ENCODE measurements at regions not wholly inside any gene's neighbourhood (a gene's known extent, or its start where the extent isn't known, plus 50 kb on each side); places are given as distances from the start of the nearest gene placed in this dataset.

DNA sequence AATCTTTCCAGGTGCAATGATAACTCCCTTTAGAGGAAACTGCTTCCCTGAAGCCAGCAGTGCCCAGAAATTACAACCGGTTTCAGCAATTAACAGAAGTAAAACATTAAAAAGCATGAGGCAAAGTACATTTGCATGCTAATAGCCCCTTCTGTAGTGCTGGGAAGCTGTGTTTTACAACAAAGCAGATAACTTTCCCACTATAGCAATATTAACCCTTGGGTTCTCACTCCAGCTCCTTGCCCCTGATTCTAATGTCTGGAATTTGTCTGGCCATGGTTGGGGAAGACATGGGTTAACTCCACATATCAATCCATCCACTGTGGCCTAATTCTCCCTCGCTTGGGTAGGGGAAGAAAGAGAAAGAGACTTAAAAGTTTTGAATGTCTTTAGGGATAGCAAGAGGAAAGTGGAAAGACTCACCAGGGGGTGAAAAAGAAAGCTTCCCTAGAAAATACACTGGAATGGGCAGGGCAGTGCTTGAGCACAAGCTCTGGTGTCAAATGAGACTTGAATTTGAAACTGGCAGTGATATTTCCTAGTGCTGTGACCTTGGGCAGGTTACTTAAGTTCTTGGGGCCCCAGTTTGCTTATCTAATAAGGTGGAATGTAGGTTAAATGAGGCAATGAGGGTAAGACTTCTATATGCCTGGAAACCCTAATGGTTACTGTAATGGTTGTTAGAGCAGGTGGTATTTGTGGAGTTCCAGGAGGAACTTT, 102.0 kb downstream of the SOX9 start:
- H3K27ac Mint-ChIP-seq: no peak overlapping the region
- H3K9me3 Mint-ChIP-seq: peaks cover 6 to 26% (median 13%) of the 10 kb centered on the region in 6 donors
- peaks cover 0 to 4% (median 3%) of the 10 kb centered on the region in 3 donors for H3K36me3 Mint-ChIP-seq

GRCh38 chr17:72223866-72224291, 103.1 kb downstream of the SOX9 start:
- no peak for DNase-seq
- Mint-ChIP-seq H3K9me3 (peaks cover 5 to 19% (median 8%) of the 10 kb centered on the region in 6 donors), H3K4me1 (no peaks in the 10 kb centered on the region), H3K36me3 (peaks cover 0 to 3% (median 2%) of the 10 kb centered on the region in 3 donors), H3K4me3 (no peak overlapping the region), H3K27me3 (ENCODE audit: low read depth in 3 of 3) (peaks cover 9 to 14% (median 14%) of the 10 kb centered on the region in 3 donors), H3K27ac (no peak overlapping the region)

More for the DNA sequence above, 102.0 kb downstream of the SOX9 start:
- DNase-seq: no peak
- H3K4me1 Mint-ChIP-seq: no peaks in the 10 kb centered on the region
- H3K4me3 Mint-ChIP-seq: no peak overlapping the region
- peaks cover 14 to 16% (median 15%) of the 10 kb centered on the region in 3 donors for H3K27me3 Mint-ChIP-seq (ENCODE audit: low read depth in 3 of 3)

DNA sequence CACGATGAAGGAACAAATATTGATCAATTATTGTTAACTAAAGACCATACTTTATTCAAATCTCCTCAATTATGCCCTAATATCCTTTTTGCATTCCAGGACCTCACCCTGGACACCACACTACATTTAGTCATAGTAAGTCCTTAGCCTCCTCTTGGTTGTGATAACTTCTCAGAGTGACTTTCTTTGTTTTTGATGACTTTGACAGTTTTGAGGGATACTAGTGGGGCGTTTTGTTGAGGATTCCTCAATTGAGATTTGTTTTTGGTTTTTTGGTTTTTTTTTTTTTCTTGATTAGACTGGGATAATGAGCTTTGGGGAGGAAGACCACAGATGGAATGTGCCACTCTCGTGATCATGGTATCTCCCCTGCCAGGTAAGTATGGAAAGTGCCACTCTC, 105.5 kb downstream of the SOX9 start:
- H3K27me3 Mint-ChIP-seq (ENCODE audit: low read depth in 3 of 3): peaks cover 0 to 7% (median 2%) of the 10 kb centered on the region in 3 donors
- DNase-seq: no peak
- no peak overlapping the region for H3K4me3 Mint-ChIP-seq
- peaks cover 0 to 5% (median 3%) of the 10 kb centered on the region in 6 donors for H3K9me3 Mint-ChIP-seq
- H3K36me3 Mint-ChIP-seq: no peaks in the 10 kb centered on the region
- H3K27ac Mint-ChIP-seq: no peak overlapping the region
- H3K4me1 Mint-ChIP-seq: no peaks in the 10 kb centered on the region

DNA sequence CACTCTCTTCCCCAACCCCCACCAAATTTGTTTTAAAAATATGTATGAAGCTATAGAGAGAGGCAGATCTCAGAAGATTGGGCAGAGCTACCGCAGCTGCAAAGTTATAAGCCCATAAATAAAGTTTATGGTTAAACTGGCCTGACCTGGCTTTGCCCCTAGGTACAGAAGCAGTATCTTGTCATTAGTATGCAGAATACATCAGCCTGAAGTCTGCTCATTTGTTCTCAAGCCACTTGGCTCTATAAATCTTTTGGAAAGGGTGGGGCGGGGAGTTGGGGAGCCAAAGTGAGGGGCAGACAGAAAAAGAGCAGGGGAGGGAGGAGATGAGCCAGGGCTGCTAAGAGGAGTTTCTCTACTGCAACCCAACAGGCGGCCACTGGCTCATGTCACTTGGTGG, 113.2 kb downstream of the SOX9 start:
- Mint-ChIP-seq H3K36me3 (peaks cover 0 to 3% (median 0%) of the 10 kb centered on the region in 3 donors), H3K27ac (no peak overlapping the region), H3K27me3 (ENCODE audit: low read depth in 3 of 3) (peaks cover 0 to 5% (median 5%) of the 10 kb centered on the region in 3 donors), H3K9me3 (peaks cover 0 to 7% (median 2%) of the 10 kb centered on the region in 6 donors), H3K4me1 (no peaks in the 10 kb centered on the region), H3K4me3 (no peak overlapping the region)
- no peak for DNase-seq

GRCh38 chr17:72234985-72235384, 114.2 kb downstream of the SOX9 start:
- peaks cover 0 to 3% (median 0%) of the 10 kb centered on the region in 3 donors for H3K36me3 Mint-ChIP-seq
- H3K4me3 Mint-ChIP-seq: no peak overlapping the region
- peaks cover 0 to 9% (median 4%) of the 10 kb centered on the region in 6 donors for H3K9me3 Mint-ChIP-seq
- no peak overlapping the region for H3K27ac Mint-ChIP-seq
- H3K4me1 Mint-ChIP-seq: no peaks in the 10 kb centered on the region
- no peak for DNase-seq
- peaks cover 0 to 5% (median 5%) of the 10 kb centered on the region in 3 donors for H3K27me3 Mint-ChIP-seq (ENCODE audit: low read depth in 3 of 3)

DNA sequence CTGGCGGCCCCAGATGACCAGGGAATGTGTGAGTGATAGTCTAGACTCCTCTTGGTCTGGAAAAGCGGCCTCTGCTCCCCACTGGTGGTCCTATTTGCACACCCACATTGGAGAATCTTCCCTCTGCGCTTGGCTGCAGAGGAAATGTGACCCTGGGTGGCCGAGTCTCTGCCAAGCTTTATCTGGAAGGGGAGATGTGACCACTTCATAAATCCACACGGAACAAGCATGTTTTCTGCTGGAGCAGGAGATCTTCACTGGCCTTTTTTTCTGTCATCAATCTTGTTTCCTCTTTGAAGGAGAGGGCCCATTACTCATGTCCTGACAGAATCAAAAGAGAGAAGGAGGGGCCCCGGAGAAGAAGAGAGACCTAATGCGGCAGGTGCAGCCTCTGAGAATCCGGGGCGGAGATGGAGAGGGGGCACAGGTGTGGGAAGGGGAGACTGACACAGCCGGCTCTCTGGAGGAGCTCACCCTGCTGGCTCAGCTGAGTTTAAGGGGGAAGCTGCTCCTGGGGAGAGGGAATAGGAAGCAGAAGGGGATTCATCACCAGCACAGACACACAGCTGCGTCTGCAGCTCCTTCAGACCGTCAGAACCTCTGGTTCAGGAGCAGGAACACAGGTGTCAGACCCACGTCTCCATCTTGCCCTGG, 116.3 kb downstream of the SOX9 start:
- Mint-ChIP-seq H3K27me3 (ENCODE audit: low read depth in 3 of 3) (peaks cover 0 to 7% (median 5%) of the 10 kb centered on the region in 3 donors), H3K4me1 (no peaks in the 10 kb centered on the region), H3K36me3 (peaks cover 0 to 3% (median 0%) of the 10 kb centered on the region in 3 donors), H3K9me3 (peaks cover 3 to 11% (median 5%) of the 10 kb centered on the region in 6 donors), H3K4me3 (no peak overlapping the region), H3K27ac (no peak overlapping the region)
- DNase-seq: no peak

- Mint-ChIP-seq H3K9me3 (peaks cover 3 to 19% (median 9%) of the 10 kb centered on the region in 6 donors), H3K27ac (no peak overlapping the region), H3K4me1 (no peaks in the 10 kb centered on the region), H3K27me3 (ENCODE audit: low read depth in 3 of 3) (peaks cover 0 to 7% (median 3%) of the 10 kb centered on the region in 3 donors), H3K4me3 (no peak overlapping the region), H3K36me3 (peaks cover 0 to 3% (median 0%) of the 10 kb centered on the region in 3 donors)
- DNase-seq: no peak
Observed at GRCh38 chr17:72238157-72238673, 117.4 kb downstream of the SOX9 start.

GRCh38 chr17:72239548-72239947, 118.7 kb downstream of the SOX9 start:
- Mint-ChIP-seq H3K4me3 (no peak overlapping the region), H3K36me3 (no peaks in the 10 kb centered on the region), H3K27ac (no peak overlapping the region), H3K9me3 (peaks cover 3 to 22% (median 9%) of the 10 kb centered on the region in 6 donors), H3K27me3 (ENCODE audit: low read depth in 3 of 3) (peaks cover 0 to 7% (median 3%) of the 10 kb centered on the region in 3 donors), H3K4me1 (no peaks in the 10 kb centered on the region)
- no peak for DNase-seq

DNA sequence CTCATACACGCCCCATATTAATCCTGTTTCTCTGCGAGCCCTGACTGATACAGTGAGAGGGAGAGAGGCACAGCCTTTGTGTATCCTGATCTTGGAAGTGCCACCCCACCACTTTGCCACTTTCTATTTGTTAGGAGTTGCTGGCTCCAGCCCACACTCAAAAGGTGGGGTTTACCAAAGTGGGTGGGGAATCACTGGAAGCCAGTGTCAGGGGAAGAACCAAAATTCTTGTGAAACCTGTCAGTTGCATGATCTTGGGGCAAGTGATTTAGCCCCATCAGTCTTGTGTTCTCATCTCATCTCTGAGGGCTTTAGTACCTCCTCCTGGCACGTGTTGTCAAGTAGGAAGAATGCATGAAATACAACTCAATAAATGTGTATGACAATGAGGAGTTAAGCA, 119.5 kb downstream of the SOX9 start:
- Mint-ChIP-seq H3K4me3 (no peak overlapping the region), H3K27ac (no peak overlapping the region), H3K27me3 (ENCODE audit: low read depth in 3 of 3) (peaks cover 0 to 7% (median 0%) of the 10 kb centered on the region in 3 donors), H3K9me3 (peaks cover 3 to 25% (median 9%) of the 10 kb centered on the region in 6 donors), H3K36me3 (no peaks in the 10 kb centered on the region), H3K4me1 (no peaks in the 10 kb centered on the region)
- no peak for DNase-seq

DNA sequence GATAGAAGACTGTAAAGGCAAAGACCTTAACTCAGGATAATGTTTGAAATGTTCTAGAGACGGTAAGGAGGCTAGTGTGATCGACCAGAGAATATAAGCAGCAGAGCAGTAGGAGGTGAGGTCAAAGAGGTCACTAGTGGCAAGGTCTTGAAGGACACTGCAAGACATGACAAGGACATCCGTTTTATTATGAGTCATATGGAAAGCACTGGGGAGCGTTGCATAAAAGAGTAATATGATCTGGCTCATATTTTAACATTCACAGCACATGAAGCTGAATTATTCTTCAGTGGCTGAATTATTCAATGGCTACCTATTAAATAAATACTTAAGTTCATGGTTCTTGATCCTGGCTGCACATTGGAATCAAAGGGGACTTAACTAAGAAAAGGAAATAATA, 123.7 kb downstream of the SOX9 start:
- no peaks in the 10 kb centered on the region for H3K4me1 Mint-ChIP-seq
- no peak overlapping the region for H3K4me3 Mint-ChIP-seq
- H3K27ac Mint-ChIP-seq: no peak overlapping the region
- H3K9me3 Mint-ChIP-seq: peaks cover 0 to 30% (median 9%) of the 10 kb centered on the region in 6 donors
- peaks cover 0 to 5% (median 0%) of the 10 kb centered on the region in 3 donors for H3K27me3 Mint-ChIP-seq (ENCODE audit: low read depth in 3 of 3)
- no peak for DNase-seq
- H3K36me3 Mint-ChIP-seq: no peaks in the 10 kb centered on the region

DNA sequence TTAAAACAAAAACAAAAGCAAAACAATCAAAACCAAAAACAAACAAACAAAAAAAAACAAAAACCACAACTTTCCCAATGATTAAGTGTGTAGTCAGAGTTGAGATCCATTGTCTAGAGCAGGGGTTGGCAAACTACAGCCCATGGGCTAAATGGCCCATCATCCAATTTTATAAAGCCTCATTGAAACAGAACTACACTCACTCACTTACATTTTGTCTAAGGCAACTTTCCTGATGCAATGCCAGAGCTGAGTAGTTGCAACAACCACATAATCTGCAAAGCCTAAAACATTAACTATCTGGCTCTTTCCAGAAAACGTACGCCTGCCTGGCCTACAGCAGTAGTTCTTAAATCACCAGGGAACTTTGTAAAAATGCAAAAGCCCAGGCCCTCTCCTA, 124.1 kb downstream of the SOX9 start:
- Mint-ChIP-seq H3K36me3 (no peaks in the 10 kb centered on the region), H3K4me1 (no peaks in the 10 kb centered on the region), H3K27ac (no peak overlapping the region), H3K4me3 (no peak overlapping the region), H3K9me3 (peaks cover 0 to 26% (median 7%) of the 10 kb centered on the region in 6 donors), H3K27me3 (ENCODE audit: low read depth in 3 of 3) (peaks cover 0 to 5% (median 0%) of the 10 kb centered on the region in 3 donors)
- DNase-seq: no peak

DNA sequence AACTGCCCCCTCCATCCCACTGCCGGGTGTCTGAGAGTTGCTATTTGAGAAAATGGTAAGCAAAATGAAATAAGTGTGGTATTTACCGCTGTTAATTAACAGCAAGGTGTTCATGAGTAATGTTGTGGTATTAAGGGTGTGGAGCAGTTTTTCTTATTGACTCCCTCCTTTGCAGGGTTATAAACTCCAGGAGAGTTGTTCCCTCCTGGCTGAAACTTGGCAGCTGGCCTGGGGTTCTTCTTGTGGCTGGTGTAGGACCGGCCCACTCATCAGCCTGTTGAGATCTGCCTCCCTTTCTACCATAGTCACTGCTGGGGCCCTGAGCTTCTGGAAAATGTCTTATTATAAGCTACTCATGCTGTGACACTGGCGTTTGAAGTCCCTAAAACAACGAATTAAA, 128.6 kb downstream of the SOX9 start:
- H3K27me3 Mint-ChIP-seq (ENCODE audit: low read depth in 3 of 3): peaks cover 0 to 5% (median 0%) of the 10 kb centered on the region in 3 donors
- H3K4me3 Mint-ChIP-seq: no peak overlapping the region
- no peak for DNase-seq
- H3K9me3 Mint-ChIP-seq: peaks cover 2 to 11% (median 4%) of the 10 kb centered on the region in 6 donors
- H3K36me3 Mint-ChIP-seq: no peaks in the 10 kb centered on the region
- no peak overlapping the region for H3K27ac Mint-ChIP-seq
- H3K4me1 Mint-ChIP-seq: no peaks in the 10 kb centered on the region

DNA sequence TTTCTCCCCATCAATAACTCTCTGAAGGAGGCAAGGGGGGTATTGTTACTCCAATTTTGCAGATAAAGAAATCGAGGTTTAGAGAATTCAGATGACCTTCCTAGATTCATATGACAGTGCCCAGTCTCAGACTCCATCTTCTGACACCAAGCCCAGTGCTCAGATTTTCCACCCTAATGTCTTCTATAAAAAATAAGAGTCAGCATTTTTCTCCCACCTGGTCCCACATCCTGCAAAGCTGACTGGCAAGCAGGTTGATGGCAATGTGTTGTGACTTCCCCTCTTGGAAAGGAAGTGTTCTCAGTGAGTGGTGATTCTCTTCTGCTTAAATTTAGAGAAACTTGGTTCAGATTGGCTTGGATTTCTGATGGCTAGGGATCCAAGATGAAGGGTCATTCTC, 129.4 kb downstream of the SOX9 start:
- H3K4me1 Mint-ChIP-seq: no peaks in the 10 kb centered on the region
- H3K4me3 Mint-ChIP-seq: no peak overlapping the region
- no peaks in the 10 kb centered on the region for H3K36me3 Mint-ChIP-seq
- peaks cover 0 to 5% (median 0%) of the 10 kb centered on the region in 3 donors for H3K27me3 Mint-ChIP-seq (ENCODE audit: low read depth in 3 of 3)
- H3K9me3 Mint-ChIP-seq: peaks cover 0 to 6% (median 3%) of the 10 kb centered on the region in 6 donors
- DNase-seq: no peak
- no peak overlapping the region for H3K27ac Mint-ChIP-seq

DNA sequence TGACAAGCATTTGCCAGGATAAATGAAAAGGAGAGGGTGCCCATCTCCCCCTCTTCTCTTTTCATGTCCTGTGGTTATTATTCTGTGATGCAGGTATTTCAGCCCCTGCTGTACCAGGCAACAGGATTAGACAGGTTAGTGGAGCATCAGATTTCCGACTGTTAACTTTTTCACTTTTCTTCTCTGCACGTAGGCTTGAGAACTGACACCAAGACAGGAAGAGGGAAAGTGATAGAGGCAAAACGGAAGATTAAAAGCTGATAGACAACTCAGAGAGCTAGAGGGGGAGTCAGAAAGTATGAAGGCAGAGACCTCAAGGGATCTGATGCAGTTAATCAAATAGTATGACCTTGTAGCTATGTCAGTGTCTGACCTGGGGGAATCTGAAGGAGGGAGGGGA, 132.8 kb downstream of the SOX9 start:
- Mint-ChIP-seq H3K4me1 (no peaks in the 10 kb centered on the region), H3K36me3 (peaks cover 0 to 3% (median 0%) of the 10 kb centered on the region in 3 donors), H3K9me3 (peaks cover 0 to 7% (median 4%) of the 10 kb centered on the region in 6 donors), H3K27me3 (ENCODE audit: low read depth in 3 of 3) (peaks cover 0 to 4% (median 0%) of the 10 kb centered on the region in 3 donors), H3K4me3 (no peak overlapping the region), H3K27ac (no peak overlapping the region)
- no peak for DNase-seq
